AG10803 (cell line): ENCODE measurements at regions not wholly inside any gene's neighbourhood (a gene's known extent, or its start where the extent isn't known, plus 50 kb on each side); places are given as distances from the start of the nearest gene placed in this dataset.

Source experiments
- DNase-seq: peaks from one replicate; pipeline ENCODE4 v3.0.0; 2010; ENCODE audit warnings: low read depth
- H3K4me3 ChIP-seq: 2 replicates; pipeline ENCODE4 v1.5.1; 2011; ENCODE audit warnings: mild to moderate bottlenecking, low read length, control low read depth
- TF ChIP-seq, protein P1 (sequence below): conservative IDR thresholded peaks from 2 replicates; pipeline ENCODE4 v1.5.1; 2011; ENCODE audit warnings: mild to moderate bottlenecking, low read length, control low read depth, inconsistent platforms

DNA sequence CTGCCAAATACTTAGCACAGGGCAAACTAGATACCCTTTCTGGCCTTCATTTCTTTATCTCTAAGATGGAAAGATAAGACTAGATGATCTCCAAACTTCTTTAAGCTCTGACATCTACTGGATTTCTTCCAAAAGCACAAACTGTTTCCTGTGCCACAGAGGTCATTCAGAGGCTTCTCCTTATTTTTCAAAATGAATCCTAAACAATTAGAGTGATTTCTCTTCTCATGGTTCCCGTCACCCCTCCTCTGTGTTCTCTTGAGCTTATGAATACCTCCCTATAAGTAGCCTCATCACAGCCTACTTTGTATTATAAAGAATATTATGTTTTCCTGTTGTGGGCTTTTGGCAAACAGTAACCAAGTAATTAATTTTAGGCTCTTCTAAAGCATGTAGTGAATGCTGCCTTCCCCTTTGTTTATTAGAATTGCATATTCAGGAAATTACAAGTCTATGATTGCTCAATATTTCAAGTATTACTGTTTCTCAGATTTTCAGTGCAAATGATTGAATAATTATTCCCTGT is 179.5 kb downstream of the REEP3 start:
- DNase-seq: peak; percentile 83
- TF ChIP-seq, protein P1, sequence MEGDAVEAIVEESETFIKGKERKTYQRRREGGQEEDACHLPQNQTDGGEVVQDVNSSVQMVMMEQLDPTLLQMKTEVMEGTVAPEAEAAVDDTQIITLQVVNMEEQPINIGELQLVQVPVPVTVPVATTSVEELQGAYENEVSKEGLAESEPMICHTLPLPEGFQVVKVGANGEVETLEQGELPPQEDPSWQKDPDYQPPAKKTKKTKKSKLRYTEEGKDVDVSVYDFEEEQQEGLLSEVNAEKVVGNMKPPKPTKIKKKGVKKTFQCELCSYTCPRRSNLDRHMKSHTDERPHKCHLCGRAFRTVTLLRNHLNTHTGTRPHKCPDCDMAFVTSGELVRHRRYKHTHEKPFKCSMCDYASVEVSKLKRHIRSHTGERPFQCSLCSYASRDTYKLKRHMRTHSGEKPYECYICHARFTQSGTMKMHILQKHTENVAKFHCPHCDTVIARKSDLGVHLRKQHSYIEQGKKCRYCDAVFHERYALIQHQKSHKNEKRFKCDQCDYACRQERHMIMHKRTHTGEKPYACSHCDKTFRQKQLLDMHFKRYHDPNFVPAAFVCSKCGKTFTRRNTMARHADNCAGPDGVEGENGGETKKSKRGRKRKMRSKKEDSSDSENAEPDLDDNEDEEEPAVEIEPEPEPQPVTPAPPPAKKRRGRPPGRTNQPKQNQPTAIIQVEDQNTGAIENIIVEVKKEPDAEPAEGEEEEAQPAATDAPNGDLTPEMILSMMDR: no peak
- H3K4me3 ChIP-seq: no peak overlapping the region

DNA sequence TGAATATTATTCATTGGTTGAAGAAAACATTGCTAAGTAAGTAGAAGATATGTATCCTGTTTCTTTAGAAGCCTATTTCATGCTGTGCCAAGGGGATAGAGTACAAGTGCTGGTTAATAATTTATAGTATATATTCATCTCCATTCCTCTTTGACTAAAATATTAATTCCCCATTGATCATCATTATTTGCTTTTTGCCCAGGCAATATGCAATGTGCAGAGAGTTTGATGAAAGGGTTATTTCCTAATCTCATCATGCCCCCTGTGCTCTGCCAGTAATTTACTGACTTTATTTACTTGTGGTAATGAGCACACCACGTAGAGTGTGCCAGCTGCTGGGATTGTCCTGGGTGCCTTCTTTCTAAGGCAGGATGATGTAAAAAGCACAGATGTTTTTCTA is 180.9 kb downstream of the REEP3 start:
- H3K4me3 ChIP-seq: no peak overlapping the region
- no peak for DNase-seq
- TF ChIP-seq, protein P1: no peak

DNA sequence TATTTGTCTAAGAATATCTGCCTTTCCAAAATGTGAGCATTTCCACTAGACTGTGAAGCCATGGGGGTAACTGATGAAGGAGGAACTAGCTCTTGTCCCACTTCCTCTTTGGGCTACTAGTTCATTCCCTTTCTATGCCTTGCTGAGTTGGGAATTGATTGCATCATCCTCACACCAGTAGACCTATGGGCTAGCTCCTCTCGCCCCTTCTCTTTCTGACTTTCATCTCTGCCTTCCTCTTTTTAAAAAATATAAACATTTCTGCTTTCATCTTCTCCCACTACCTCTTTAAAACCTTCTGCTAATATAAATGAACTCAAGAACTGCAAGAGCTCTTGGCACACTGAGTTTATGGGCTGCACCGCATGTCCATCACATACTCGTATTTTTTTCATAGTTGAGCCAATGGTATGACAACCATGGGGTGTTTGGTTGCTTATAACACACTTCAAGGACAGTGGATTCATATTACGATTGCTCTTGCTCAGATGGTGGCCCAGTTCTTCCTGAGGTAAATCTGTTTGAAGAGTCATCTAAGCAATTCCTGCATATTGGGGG is 182.0 kb downstream of the REEP3 start:
- no peak overlapping the region for H3K4me3 ChIP-seq
- peak; percentile 36 for DNase-seq

DNA sequence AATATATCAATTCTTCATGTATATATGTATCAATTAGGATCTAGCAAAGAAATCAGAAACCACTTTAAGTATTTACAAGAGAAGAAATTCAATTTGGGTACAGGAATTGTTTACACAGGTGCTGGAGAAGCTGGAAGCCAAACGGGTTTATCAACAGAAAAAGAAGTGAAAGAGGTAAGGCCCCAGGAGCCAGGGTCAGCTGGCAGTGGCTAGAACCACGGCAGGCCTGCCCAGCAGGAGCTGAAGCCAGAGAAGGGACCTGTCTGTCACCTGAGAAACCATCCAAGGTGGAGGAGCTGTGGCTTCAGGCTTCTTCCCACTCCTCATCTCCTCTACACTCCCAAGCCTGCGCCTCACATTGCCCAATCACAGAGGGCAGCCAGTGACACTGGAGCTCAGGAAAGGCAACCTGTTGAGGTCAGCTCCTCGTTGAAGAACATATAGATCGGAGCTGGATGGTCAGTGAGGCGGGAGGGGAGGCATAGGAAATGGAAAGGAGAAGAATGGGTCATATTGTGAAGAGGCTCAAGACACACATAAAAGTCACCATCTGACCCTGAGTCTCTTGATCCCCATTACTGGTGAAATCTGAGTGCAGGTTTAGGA is 182.6 kb downstream of the REEP3 start:
- TF ChIP-seq, protein P1: no peak
- no peak for DNase-seq
- no peak overlapping the region for H3K4me3 ChIP-seq

More for the DNA sequence above, 182.0 kb downstream of the REEP3 start:
- TF ChIP-seq, protein P1: no peak

DNA sequence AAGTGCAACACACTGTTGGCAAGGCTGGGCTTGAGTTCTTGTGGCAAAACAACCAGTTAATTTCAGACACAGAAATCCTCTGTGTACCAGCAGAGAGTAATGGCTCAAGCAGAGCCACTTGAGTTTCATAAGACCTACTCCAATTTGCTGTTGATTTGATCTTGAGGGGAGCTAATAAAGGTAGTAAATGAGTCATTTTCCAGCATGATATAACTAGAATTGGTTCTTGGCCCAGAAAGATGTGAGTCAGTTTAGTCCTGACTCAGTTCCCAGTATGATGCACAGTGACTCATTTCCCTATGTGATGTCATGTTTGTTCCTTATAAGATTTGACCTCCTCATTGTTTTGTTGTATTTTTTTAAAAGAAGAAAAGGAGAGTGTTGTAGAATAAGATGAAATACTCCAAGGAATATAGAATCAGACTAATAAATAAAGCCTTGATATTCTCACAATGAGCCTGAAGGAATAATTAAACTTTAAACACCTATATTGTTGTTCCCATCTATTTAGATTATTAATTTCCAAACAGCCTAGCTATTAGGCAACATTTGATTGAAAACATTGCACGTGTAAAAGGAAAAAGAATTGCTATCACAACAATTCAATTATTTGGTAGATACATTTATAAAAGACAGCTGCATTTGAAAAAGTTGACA is 186.2 kb downstream of the REEP3 start:
- peak; percentile 96 for DNase-seq
- no peak overlapping the region for H3K4me3 ChIP-seq
- TF ChIP-seq, protein P1: no peak

DNA sequence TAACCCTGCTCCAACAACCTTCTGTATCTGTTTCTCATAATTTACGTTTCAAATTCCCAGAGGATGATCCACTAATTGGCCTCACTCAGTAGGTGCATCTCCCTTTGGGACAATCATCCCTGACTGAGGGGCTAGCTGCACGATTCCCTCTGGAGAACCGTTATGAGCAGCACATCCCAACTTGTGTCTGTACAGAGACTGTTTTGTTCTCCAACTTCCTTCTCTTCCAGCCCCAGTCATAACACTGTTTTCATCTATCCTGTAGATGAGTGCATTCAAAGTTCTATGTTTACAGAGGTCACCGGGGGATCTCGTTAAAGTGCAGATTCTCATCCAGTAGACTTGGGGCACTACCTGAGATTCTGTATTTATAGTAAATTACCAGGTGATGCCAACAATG is 187.2 kb downstream of the REEP3 start:
- TF ChIP-seq, protein P1: no peak
- H3K4me3 ChIP-seq: no peak overlapping the region
- DNase-seq: no peak

DNA sequence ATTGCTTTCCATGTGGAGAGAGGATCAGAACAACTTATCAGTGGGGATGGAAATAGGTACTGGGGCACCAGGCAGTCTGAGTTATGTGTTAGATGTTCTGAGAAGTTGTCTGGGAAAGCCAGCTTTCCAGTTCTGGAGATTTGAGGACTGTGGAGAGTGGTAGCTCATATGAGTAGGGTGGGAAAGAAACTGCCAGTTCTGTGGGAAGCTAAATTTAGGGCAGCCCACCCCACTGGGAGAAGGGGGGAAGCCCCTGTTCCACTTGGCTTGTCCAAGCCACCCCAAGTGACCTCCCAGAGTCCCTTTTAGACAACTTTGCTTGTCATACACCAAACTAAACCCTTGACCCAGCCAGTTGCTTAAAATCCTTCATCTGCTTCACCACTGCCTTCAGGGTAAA is 189.5 kb downstream of the REEP3 start:
- TF ChIP-seq, protein P1: no peak
- H3K4me3 ChIP-seq: no peak overlapping the region
- DNase-seq: no peak
